SJSA1 (cell line): ENCODE measurements at regions not wholly inside any gene's neighbourhood (a gene's known extent, or its start where the extent isn't known, plus 50 kb on each side); places are given as distances from the start of the nearest gene placed in this dataset.

Source experiments
- DNase-seq, 2 experiments: peaks; one replicate each; pipeline ENCODE4 v3.0.0-alpha.2; 2015 to 2020; ENCODE audit warnings: low spot score in 2 of 2, low read depth in 1 of 2
- H3K27ac ChIP-seq: fragments of 250-450 bp; sonication (Bioruptor Pico); 2 replicates; pipeline ENCODE4 v1.5.1; 2020; ENCODE audit warnings: mild to moderate bottlenecking, moderate library complexity
- H3K27me3 ChIP-seq: fragments of 250-450 bp; sonication (Bioruptor Pico); replicated peaks from 2 replicates; pipeline ENCODE4 v1.5.1; 2020; ENCODE audit warnings: mild to moderate bottlenecking, moderate library complexity
- H3K36me3 ChIP-seq: fragments of 250-450 bp; sonication (Bioruptor Pico); 2 replicates; pipeline ENCODE4 v1.5.1; 2020; ENCODE audit warnings: mild to moderate bottlenecking
- H3K4me1 ChIP-seq: fragments of 250-450 bp; sonication (Bioruptor Pico); replicated peaks from 2 replicates; pipeline ENCODE4 v1.6.1; 2021; ENCODE audit warnings: mild to moderate bottlenecking
- H3K4me3 ChIP-seq: fragments of 250-450 bp; sonication (Bioruptor Pico); 2 replicates; pipeline ENCODE4 v1.5.1; 2020; ENCODE audit warnings: mild to moderate bottlenecking
- H3K9me3 ChIP-seq: fragments of 250-450 bp; sonication (Bioruptor Pico); replicated peaks from 2 replicates; pipeline ENCODE4 v1.5.1; 2020; ENCODE audit warnings: mild to moderate bottlenecking

DNA sequence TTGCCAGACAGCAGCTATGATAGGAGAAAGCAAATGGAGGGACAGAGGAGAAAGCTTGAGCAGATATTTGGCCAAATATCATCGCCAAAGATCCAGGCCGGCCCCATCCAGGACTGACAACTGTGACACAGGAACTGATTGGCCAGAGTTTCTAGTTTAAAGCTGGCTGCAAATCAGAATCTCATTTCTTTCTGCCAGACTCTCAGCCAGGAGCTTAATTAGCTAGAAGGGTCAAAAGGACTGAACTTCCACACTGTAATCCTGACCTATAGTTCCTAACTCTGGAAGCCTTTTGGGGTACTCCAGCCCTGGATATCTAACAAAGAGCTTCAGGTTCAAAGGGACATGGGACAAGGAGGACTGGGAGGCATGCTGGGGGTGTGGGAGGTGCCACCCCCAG lies 106.7 kb upstream of the GNG12 start:
- Histone ChIP-seq H3K4me1 (no peaks in the 10 kb centered on the region), H3K4me3 (no peak overlapping the region), H3K9me3 (no peaks in the 10 kb centered on the region), H3K36me3 (no peaks in the 10 kb centered on the region), H3K27me3 (no peaks in the 10 kb centered on the region; the same call in 1 of the 2 replicates), H3K27ac (no peak overlapping the region)
- no peak for DNase-seq

- no peak overlapping the region for H3K27ac ChIP-seq
- H3K27me3 ChIP-seq, result no peaks in the 10 kb centered on the region; the same call in 1 of the 2 replicates
- no peaks in the 10 kb centered on the region for H3K36me3 ChIP-seq
- no peaks in the 10 kb centered on the region for H3K4me1 ChIP-seq
- no peak for DNase-seq
- no peak overlapping the region for H3K4me3 ChIP-seq
- H3K9me3 ChIP-seq, result no peaks in the 10 kb centered on the region
Observed at GRCh38 chr1:67939186-67939743, 106.0 kb upstream of the GNG12 start.

GRCh38 chr1:67937651-67938050 lies 104.4 kb upstream of the GNG12 start:
- H3K4me3 ChIP-seq, result no peak overlapping the region
- H3K27me3 ChIP-seq, result no peaks in the 10 kb centered on the region; the same call in 1 of the 2 replicates
- H3K9me3 ChIP-seq, result no peaks in the 10 kb centered on the region
- DNase-seq, result no peak
- H3K27ac ChIP-seq, result no peak overlapping the region
- H3K4me1 ChIP-seq, result no peaks in the 10 kb centered on the region
- no peaks in the 10 kb centered on the region for H3K36me3 ChIP-seq

- no peak for DNase-seq
- Histone ChIP-seq H3K27ac (no peak overlapping the region), H3K36me3 (no peaks in the 10 kb centered on the region)
Observed at GRCh38 chr1:67937010-67937409, 103.7 kb upstream of the GNG12 start.

DNA sequence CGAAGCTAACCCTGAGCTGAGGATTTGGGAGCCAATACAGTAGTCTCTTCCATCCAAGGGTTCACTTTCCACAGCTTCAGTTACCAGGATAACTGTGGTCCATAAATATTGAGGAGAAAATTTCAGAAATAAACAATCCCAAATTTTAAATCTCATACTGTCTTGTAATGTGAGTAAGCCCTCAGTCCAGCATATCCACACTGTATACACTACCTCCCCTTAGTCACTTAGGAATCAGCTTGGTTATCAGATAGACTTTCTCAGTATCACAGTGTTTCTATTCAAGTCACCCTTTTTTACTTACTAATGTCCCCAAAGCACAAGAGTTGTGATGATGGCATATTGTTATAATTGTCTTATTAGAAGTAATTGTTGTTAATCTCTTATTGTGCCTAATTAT lies 102.3 kb upstream of the GNG12 start:
- H3K9me3 ChIP-seq, result no peaks in the 10 kb centered on the region
- H3K4me3 ChIP-seq, result no peak overlapping the region
- H3K27me3 ChIP-seq, result no peaks in the 10 kb centered on the region; the same call in 1 of the 2 replicates
- H3K27ac ChIP-seq, result no peak overlapping the region
- no peaks in the 10 kb centered on the region for H3K4me1 ChIP-seq
- H3K36me3 ChIP-seq, result no peaks in the 10 kb centered on the region
- no peak for DNase-seq

More at GRCh38 chr1:67937010-67937409, 103.7 kb upstream of the GNG12 start:
- Histone ChIP-seq H3K9me3 (no peaks in the 10 kb centered on the region), H3K27me3 (no peaks in the 10 kb centered on the region; the same call in 1 of the 2 replicates), H3K4me3 (no peak overlapping the region), H3K4me1 (no peaks in the 10 kb centered on the region)

- H3K27me3 ChIP-seq, result no peaks in the 10 kb centered on the region; the same call in 1 of the 2 replicates
- no peak overlapping the region for H3K27ac ChIP-seq
- no peaks in the 10 kb centered on the region for H3K9me3 ChIP-seq
- no peaks in the 10 kb centered on the region for H3K36me3 ChIP-seq
- H3K4me1 ChIP-seq, result no peaks in the 10 kb centered on the region
- H3K4me3 ChIP-seq, result no peak overlapping the region
- no peak for DNase-seq
Observed at GRCh38 chr1:67931198-67931597, 97.9 kb upstream of the GNG12 start.

DNA sequence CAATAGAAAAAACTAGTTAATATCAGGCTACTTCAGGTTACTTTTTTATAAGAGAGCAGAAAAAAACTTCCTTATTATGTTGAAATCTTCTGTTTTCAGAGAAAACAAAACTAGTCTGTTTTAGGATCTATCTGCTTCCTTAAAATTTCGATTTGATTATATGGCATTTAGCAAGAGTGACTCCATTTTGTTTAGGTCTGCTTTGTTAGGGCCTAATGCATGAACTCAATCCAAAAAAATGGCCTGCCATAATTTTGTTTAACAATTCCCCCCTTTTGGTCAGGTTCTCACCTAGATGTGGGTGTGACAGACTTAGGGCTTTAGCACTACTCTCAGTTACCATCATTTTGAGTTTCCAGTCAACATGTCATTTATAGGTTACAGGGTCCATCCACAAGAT lies 89.8 kb upstream of the GNG12 start:
- no peak for DNase-seq
- no peaks in the 10 kb centered on the region for H3K36me3 ChIP-seq
- no peaks in the 10 kb centered on the region for H3K4me1 ChIP-seq
- H3K9me3 ChIP-seq, result no peaks in the 10 kb centered on the region
- no peak overlapping the region for H3K4me3 ChIP-seq
- no peak overlapping the region for H3K27ac ChIP-seq
- H3K27me3 ChIP-seq, result no peaks in the 10 kb centered on the region

GRCh38 chr1:67921725-67922489 lies 88.6 kb upstream of the GNG12 start:
- no peak for DNase-seq
- no peaks in the 10 kb centered on the region for H3K27me3 ChIP-seq
- H3K4me3 ChIP-seq, result no peak overlapping the region
- H3K9me3 ChIP-seq, result no peaks in the 10 kb centered on the region
- no peaks in the 10 kb centered on the region for H3K36me3 ChIP-seq
- no peaks in the 10 kb centered on the region for H3K4me1 ChIP-seq
- H3K27ac ChIP-seq, result no peak overlapping the region

- H3K4me1 ChIP-seq, result no peaks in the 10 kb centered on the region
- no peaks in the 10 kb centered on the region for H3K9me3 ChIP-seq
- no peaks in the 10 kb centered on the region for H3K27me3 ChIP-seq
- no peak overlapping the region for H3K4me3 ChIP-seq
- no peak for DNase-seq
- H3K36me3 ChIP-seq, result no peaks in the 10 kb centered on the region
- no peak overlapping the region for H3K27ac ChIP-seq
Observed at GRCh38 chr1:67919274-67920072, 86.2 kb upstream of the GNG12 start.

DNA sequence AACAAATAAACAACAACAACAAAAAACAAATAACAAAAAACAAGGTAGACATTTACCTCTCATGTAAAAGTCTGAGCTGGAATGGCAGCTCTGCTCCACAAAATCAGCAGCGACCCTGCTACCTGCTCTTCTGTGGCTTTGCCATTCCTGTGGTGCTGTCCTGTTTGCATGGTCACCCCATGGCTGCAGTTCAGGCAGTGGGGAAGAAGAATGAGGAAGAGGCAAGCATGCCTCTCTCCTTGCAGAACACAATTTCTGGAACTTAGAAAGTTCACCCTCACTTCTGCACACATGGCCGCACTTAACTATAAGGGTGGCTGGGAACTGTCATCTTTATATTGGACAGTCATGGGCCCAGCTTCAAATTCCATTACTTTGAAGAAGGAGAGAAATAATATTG lies 84.8 kb upstream of the GNG12 start:
- no peaks in the 10 kb centered on the region for H3K4me1 ChIP-seq
- H3K4me3 ChIP-seq, result no peak overlapping the region
- no peaks in the 10 kb centered on the region for H3K27me3 ChIP-seq
- no peaks in the 10 kb centered on the region for H3K36me3 ChIP-seq
- no peak overlapping the region for H3K27ac ChIP-seq
- H3K9me3 ChIP-seq, result no peaks in the 10 kb centered on the region
- DNase-seq, result no peak

DNA sequence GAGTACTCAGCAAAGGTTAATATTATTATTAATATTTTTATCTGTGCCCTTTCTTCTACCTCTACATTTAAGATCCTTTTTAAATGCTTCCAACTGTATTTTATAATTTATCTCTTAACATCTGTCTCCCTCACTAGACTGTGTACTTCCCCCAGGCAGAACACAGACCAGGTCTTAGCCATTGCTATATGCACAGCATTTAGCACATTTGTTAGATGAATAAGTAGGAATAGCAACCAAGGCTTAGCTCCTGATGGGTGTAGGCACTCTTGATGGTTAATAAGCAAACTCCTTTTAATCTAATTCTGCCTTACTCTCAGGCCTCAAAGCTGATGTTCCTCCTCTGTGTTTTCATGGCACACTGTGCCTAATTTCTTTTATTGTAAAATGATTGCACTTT lies 83.7 kb upstream of the GNG12 start:
- Histone ChIP-seq H3K27ac (no peak overlapping the region), H3K4me1 (no peaks in the 10 kb centered on the region), H3K36me3 (no peaks in the 10 kb centered on the region), H3K27me3 (no peaks in the 10 kb centered on the region), H3K9me3 (no peaks in the 10 kb centered on the region), H3K4me3 (no peak overlapping the region)
- no peak for DNase-seq

DNA sequence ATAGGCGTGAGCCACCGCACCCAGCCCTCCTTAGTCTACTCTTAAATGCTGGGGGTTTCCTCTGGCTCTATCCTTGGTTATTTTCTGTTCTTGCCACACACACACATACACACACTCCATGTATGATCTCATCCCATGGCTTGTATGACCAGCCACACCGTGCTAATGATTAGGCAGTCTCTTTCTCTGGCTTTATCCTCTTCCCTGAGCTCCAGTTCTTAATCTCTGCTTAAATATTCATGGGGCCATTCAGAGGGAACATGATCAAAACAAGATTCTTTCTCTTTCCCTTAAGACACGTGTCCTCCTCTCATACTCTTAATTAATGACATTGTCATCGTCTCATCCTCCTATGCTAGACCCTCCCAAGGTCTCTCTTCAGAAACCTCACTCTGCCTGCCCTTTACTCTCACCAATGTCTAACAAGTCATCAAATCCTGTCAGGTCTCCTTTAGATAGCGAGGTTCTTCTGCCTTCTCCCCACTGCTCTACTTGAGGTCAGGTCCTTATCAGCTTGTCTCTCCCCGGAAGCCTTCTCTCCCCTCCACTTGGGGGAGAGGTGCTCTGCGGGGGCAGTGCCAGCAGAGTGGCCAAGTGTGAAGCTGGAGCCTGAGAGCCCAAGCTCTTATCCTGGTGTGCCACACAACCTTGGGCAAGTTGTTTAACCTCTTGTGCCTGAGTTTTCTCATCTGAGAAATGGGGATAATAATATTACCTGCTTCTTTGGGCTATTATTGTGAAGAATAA lies 83.0 kb upstream of the GNG12 start:
- Histone ChIP-seq H3K4me1 (no peaks in the 10 kb centered on the region), H3K27me3 (no peaks in the 10 kb centered on the region), H3K9me3 (no peaks in the 10 kb centered on the region), H3K4me3 (no peak overlapping the region), H3K36me3 (no peaks in the 10 kb centered on the region), H3K27ac (no peak overlapping the region)
- DNase-seq, result no peak

- H3K27me3 ChIP-seq, result no peaks in the 10 kb centered on the region
- H3K4me1 ChIP-seq, result peaks cover 7% of the 10 kb centered on the region; the same call in 1 of the 2 replicates
- no peaks in the 10 kb centered on the region for H3K36me3 ChIP-seq
- H3K27ac ChIP-seq, result no peak overlapping the region
- no peaks in the 10 kb centered on the region for H3K9me3 ChIP-seq
- DNase-seq, result no peak
- H3K4me3 ChIP-seq, result no peak overlapping the region
Observed at GRCh38 chr1:67909776-67910175, 76.5 kb upstream of the GNG12 start.
